Effector memory CD8-positive, alpha-beta T cell (primary cell): ENCODE measurements at regions not wholly inside any gene's neighbourhood (a gene's known extent, or its start where the extent isn't known, plus 50 kb on each side); places are given as distances from the start of the nearest gene placed in this dataset.

ENCODE experiments used
- ATAC-seq: fragments of 150-1000 bp; cut with Tn5 transposase; replicated peaks from 2 replicates; pipeline ENCODE4 v1.10.0; 2021; ENCODE audit warnings: mild to moderate bottlenecking, moderate library complexity
- DNase-seq, 3 experiments: peaks; one replicate each; pipeline ENCODE4 v3.0.0; 2021
- H3K27ac Mint-ChIP-seq, 2 donors: one replicate each; pipeline ENCODE4 v1.8.0; 2022; ENCODE audit warnings: mild to moderate bottlenecking in 2 of 2, mixed read lengths in 2 of 2, moderate library complexity in 2 of 2
- H3K27me3 Mint-ChIP-seq, 2 donors: one replicate each; pipeline ENCODE4 v1.8.0; 2022; ENCODE audit warnings: mixed read lengths in 2 of 2
- H3K36me3 Mint-ChIP-seq: one replicate; pipeline ENCODE4 v1.8.0; 2022; ENCODE audit warnings: mild to moderate bottlenecking, moderate library complexity, mixed read lengths; ENCODE audit not compliant: insufficient read depth
- H3K4me1 Mint-ChIP-seq, 2 donors: one replicate each; pipeline ENCODE4 v1.8.0; 2022; ENCODE audit warnings: low read depth in 2 of 2, mixed read lengths in 2 of 2
- H3K4me3 Mint-ChIP-seq, 2 donors: one replicate each; pipeline ENCODE4 v1.8.0; 2022; ENCODE audit warnings: mild to moderate bottlenecking in 2 of 2, mixed read lengths in 2 of 2, moderate library complexity in 2 of 2
- H3K9me3 Mint-ChIP-seq, 2 donors: one replicate each; pipeline ENCODE4 v1.8.0; 2022; ENCODE audit warnings: mixed read lengths in 2 of 2

- Mint-ChIP-seq H3K4me1 (no peaks in the 10 kb centered on the region), H3K36me3 (peaks cover 5% of the 10 kb centered on the region), H3K27ac (no peak overlapping the region), H3K27me3 (peaks cover 0 to 9% of the 10 kb centered on the region in 2 donors), H3K4me3 (no peak overlapping the region), H3K9me3 (no peaks in the 10 kb centered on the region)
- ATAC-seq (no peak), DNase-seq (no peak)
These were observed 392.8 kb upstream of the NR3C2 start for GRCh38 chr4:148834804-148835631.

DNA sequence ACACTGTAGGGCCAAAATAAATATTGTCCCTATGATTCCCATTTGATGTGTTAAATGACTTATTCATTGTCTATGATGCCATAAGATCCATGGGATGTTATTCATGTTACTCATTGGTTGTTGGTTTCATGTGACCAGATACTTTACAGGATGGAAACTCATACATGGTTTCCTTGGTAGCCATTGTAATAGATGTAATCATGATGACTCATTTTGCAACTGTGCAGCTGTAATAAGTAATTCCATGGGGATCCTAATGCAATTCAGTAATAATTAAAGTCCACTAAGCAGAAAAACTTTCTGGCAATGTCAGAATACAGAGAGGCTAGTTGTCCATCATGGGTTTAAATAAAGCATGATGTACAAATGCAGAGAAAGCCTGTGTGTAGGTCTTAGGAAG lies 389.7 kb upstream of the NR3C2 start:
- Mint-ChIP-seq H3K27me3 (peaks cover 0 to 20% of the 10 kb centered on the region in 2 donors), H3K9me3 (no peaks in the 10 kb centered on the region), H3K4me1 (no peaks in the 10 kb centered on the region), H3K27ac (no peak overlapping the region), H3K36me3 (peaks cover 5% of the 10 kb centered on the region), H3K4me3 (no peak overlapping the region)
- no peak for ATAC-seq
- no peak for DNase-seq

GRCh38 chr4:148828291-148828690 lies 386.1 kb upstream of the NR3C2 start:
- DNase-seq (no peak), ATAC-seq (no peak)
- Mint-ChIP-seq H3K9me3 (peaks cover 0 to 7% of the 10 kb centered on the region in 2 donors), H3K27ac (no peak overlapping the region), H3K36me3 (peaks cover 5% of the 10 kb centered on the region), H3K4me3 (no peak overlapping the region), H3K4me1 (no peaks in the 10 kb centered on the region), H3K27me3 (peaks cover 0 to 19% of the 10 kb centered on the region in 2 donors)

DNA sequence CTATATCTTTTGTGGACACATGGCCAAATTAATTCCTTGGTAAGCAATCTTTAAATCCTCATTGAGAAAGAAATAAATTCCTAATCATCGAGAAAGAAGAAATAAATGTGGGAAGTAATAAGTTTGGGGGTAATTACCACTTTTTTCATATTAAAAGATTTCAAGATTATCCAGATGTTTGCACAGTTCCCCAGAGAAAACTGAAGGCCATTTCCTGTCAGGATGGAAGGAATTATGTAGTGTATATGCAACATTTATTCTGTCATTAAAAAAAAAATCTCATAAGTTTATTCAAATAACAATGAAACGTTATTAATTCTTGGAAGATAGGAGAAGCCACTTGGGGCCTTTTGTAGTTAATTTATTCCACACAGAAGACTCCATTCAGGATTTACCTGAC lies 385.6 kb upstream of the NR3C2 start:
- Mint-ChIP-seq H3K27ac (no peak overlapping the region), H3K9me3 (peaks cover 0 to 7% of the 10 kb centered on the region in 2 donors)

DNA sequence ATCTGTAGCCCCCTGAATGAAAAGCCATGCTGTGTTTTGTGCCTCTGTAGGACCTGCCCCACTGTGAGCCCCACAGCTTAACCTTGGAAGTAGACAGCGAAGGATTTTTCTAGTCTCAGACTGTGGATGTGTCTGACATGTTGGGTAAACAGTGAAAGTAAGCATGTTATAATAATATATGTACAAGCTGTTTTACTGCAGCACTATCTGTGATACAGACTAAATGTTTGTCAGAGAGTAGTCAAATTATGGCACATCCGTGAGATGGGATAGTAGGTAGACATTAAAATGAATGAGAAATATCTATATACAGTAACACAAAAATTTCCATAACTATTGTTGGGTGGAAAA lies 381.2 kb upstream of the NR3C2 start:
- Mint-ChIP-seq H3K9me3 (peaks cover 0 to 7% of the 10 kb centered on the region in 2 donors), H3K27me3 (no peaks in the 10 kb centered on the region), H3K27ac (no peak overlapping the region), H3K4me1 (no peaks in the 10 kb centered on the region), H3K36me3 (no peaks in the 10 kb centered on the region), H3K4me3 (no peak overlapping the region)
- no peak for ATAC-seq
- no peak for DNase-seq

More for the DNA sequence above, 385.6 kb upstream of the NR3C2 start:
- ATAC-seq (no peak), DNase-seq (no peak)
- Mint-ChIP-seq H3K4me1 (no peaks in the 10 kb centered on the region), H3K4me3 (no peak overlapping the region), H3K36me3 (peaks cover 1% of the 10 kb centered on the region), H3K27me3 (peaks cover 0 to 14% of the 10 kb centered on the region in 2 donors)

GRCh38 chr4:148822572-148823418 lies 380.6 kb upstream of the NR3C2 start:
- Mint-ChIP-seq H3K9me3 (peaks cover 0 to 7% of the 10 kb centered on the region in 2 donors), H3K27ac (no peak overlapping the region), H3K27me3 (no peaks in the 10 kb centered on the region), H3K4me1 (no peaks in the 10 kb centered on the region), H3K4me3 (no peak overlapping the region), H3K36me3 (no peaks in the 10 kb centered on the region)
- DNase-seq (no peak), ATAC-seq (no peak)

DNA sequence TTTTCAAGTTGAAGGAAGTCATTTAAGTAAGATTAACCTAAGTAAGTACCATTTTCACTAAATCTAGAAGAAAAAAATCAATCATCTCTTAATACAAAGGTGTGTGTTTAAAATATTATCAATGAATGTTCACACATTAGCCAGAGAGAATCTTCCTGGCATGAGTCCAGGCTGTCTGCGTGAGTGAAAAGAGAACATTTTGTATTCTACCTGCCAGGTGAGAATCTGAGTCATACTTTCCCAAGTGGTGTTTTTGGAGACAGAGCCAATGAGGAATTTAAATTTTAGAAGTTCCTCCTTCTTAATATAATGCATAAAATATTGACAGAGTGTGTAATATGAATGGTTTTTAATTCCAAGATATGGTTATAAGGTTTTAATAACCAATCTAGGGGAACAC lies 371.8 kb upstream of the NR3C2 start:
- peaks cover 6 to 14% of the 10 kb centered on the region in 2 donors for H3K9me3 Mint-ChIP-seq
- no peak overlapping the region for H3K27ac Mint-ChIP-seq
- H3K4me1 Mint-ChIP-seq: no peaks in the 10 kb centered on the region
- no peaks in the 10 kb centered on the region for H3K27me3 Mint-ChIP-seq
- ATAC-seq: no peak
- no peak overlapping the region for H3K4me3 Mint-ChIP-seq
- H3K36me3 Mint-ChIP-seq: no peaks in the 10 kb centered on the region
- DNase-seq: no peak

DNA sequence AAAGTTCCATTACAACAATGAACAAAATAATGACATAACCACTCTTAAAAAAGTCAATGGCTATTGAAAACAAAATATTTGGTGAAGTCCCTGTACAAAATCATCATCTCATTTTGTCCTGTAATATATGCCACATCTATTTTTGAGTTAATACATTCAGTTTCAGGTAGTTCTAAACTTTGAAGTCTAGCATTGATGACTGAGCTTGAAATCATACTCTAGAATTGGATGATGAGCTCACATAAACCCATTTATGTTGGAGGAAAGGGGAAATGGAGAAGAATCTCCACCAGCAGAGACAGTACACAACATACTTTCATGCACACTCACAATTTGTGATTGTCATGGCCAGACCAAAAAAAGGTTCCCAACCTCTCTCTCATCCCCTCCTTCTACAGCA lies 371.1 kb upstream of the NR3C2 start:
- no peak for ATAC-seq
- no peak for DNase-seq
- no peaks in the 10 kb centered on the region for H3K36me3 Mint-ChIP-seq
- H3K4me1 Mint-ChIP-seq: no peaks in the 10 kb centered on the region
- no peak overlapping the region for H3K4me3 Mint-ChIP-seq
- no peaks in the 10 kb centered on the region for H3K27me3 Mint-ChIP-seq
- peaks cover 6 to 14% of the 10 kb centered on the region in 2 donors for H3K9me3 Mint-ChIP-seq
- H3K27ac Mint-ChIP-seq: no peak overlapping the region

- Mint-ChIP-seq H3K9me3 (peaks cover 6 to 14% of the 10 kb centered on the region in 2 donors), H3K27ac (no peak overlapping the region), H3K4me1 (no peaks in the 10 kb centered on the region), H3K27me3 (no peaks in the 10 kb centered on the region), H3K4me3 (no peak overlapping the region), H3K36me3 (no peaks in the 10 kb centered on the region)
- ATAC-seq (no peak), DNase-seq (no peak)
These were observed 369.9 kb upstream of the NR3C2 start for GRCh38 chr4:148812101-148812500.

DNA sequence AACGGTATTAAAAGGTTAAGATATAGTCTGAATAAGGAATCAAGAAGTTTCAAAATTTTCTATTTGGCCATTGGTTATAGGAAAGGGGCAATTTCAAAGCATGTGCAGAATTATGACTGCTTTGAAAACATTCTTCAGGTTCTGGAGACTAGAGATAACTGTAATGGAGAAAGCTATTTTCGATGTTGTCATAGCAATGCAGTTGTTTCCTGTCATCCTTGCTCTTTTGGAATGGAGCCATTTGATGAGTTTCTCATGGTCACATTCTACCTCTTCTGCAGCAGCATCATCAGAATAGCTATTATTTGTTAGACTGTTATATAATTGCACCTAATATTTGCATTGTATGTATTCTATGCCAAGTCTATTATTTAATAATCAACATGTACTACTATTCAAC lies 368.2 kb upstream of the NR3C2 start:
- no peaks in the 10 kb centered on the region for H3K4me1 Mint-ChIP-seq
- H3K9me3 Mint-ChIP-seq: peaks cover 4 to 6% of the 10 kb centered on the region in 2 donors
- no peaks in the 10 kb centered on the region for H3K36me3 Mint-ChIP-seq
- no peaks in the 10 kb centered on the region for H3K27me3 Mint-ChIP-seq
- DNase-seq: no peak
- no peak for ATAC-seq
- no peak overlapping the region for H3K27ac Mint-ChIP-seq
- H3K4me3 Mint-ChIP-seq: no peak overlapping the region

GRCh38 chr4:148808416-148808815 lies 366.2 kb upstream of the NR3C2 start:
- no peaks in the 10 kb centered on the region for H3K27me3 Mint-ChIP-seq
- DNase-seq (no peak), ATAC-seq (no peak)
- no peak overlapping the region for H3K4me3 Mint-ChIP-seq
- H3K27ac Mint-ChIP-seq: no peak overlapping the region
- H3K9me3 Mint-ChIP-seq: no peaks in the 10 kb centered on the region
- no peaks in the 10 kb centered on the region for H3K4me1 Mint-ChIP-seq
- no peaks in the 10 kb centered on the region for H3K36me3 Mint-ChIP-seq

- H3K4me1 Mint-ChIP-seq: no peaks in the 10 kb centered on the region
- DNase-seq (no peak), ATAC-seq (no peak)
- no peaks in the 10 kb centered on the region for H3K36me3 Mint-ChIP-seq
- H3K27ac Mint-ChIP-seq: no peak overlapping the region
- H3K27me3 Mint-ChIP-seq: no peaks in the 10 kb centered on the region
- H3K9me3 Mint-ChIP-seq: no peaks in the 10 kb centered on the region
- no peak overlapping the region for H3K4me3 Mint-ChIP-seq
These were observed 358.7 kb upstream of the NR3C2 start for GRCh38 chr4:148800940-148801339.

DNA sequence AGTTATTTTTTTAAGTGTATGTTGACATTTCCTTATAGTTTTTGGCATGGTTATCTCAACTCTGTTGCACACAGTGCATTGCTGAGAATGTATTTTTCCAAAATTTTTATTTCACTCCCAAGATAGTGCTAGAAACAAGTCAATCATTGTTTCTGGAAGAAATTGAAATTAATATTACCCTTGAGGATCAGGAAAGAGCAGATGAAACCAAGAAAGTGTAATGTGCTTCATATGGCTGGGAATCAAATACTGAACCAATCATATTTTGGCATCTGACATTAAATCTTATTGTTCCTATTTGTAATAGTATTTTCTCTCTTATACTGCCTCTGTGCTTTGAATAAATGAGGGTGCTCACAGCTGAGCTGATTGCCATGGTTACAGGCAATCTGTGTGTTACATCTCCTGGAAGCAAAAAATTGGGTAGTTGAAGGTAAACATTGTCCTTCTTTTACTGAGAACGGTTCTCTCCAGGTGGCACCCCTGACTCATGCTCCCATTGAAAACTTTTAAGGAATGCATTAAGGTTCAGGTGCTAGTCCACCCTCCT lies 358.2 kb upstream of the NR3C2 start:
- H3K9me3 Mint-ChIP-seq: no peaks in the 10 kb centered on the region
- H3K36me3 Mint-ChIP-seq: no peaks in the 10 kb centered on the region
- DNase-seq (no peak), ATAC-seq (no peak)
- H3K4me1 Mint-ChIP-seq: no peaks in the 10 kb centered on the region
- H3K27me3 Mint-ChIP-seq: no peaks in the 10 kb centered on the region
- H3K27ac Mint-ChIP-seq: no peak overlapping the region
- H3K4me3 Mint-ChIP-seq: no peak overlapping the region
